ENCODE measurements at regions not wholly inside any gene's neighbourhood (a gene's known extent, or its start where the extent isn't known, plus 50 kb on each side); places are given as distances from the start of the nearest gene placed in this dataset.

DNA sequence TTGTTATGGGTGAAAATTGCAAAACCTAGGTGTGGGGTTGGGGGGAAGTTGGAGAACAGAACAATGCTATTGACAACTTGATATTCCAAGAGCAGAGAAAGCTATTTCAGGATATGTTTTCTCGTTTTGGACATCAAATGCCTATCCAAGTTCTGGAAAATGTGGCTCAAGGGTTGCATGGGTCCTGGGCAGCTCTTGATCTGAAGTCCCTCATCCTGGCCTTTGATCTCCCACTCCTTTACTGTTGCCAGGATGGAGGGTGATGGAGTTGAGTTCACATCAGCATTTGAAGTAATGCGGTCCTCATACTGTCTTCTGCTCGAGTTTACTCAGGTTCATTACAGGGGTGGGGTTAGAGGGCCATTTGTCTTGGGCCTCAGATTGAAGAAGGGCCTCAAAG lies 76.9 kb upstream of the RPS23 start:
- H3K36me3 ChIP-seq (replicated peaks in 1 of 2; ENCODE audit: insufficient read depth in 1 of 2, low read depth in 2 of 2), result no peaks in the 10 kb centered on the region
- DNase-seq (no peak), ATAC-seq (no peak)
- intact Hi-C loops (cut with DNase I), result no loop called here
- no peaks in the 10 kb centered on the region for H3K27me3 ChIP-seq
- H3K4me3 ChIP-seq, result no peak overlapping the region
- no peaks in the 10 kb centered on the region for H3K9me3 ChIP-seq
- 59 to 82% methylated on average over 3 of the region's 3 CpGs for WGBS, 2 donors
- H3K4me1 ChIP-seq, result no peaks in the 10 kb centered on the region
- no peak for TF ChIP-seq POLR2A (IDR thresholded peaks at IDR 0.05)
- H3K27ac ChIP-seq, result no peak overlapping the region

- DNase-seq, result no peak
- 83 to 93% methylated on average over 2 of the region's 2 CpGs for WGBS, 2 donors
- no peak for ATAC-seq
- intact Hi-C loops (cut with DNase I), result no loop called here
- Histone ChIP-seq H3K36me3 (replicated peaks in 1 of 2; ENCODE audit: insufficient read depth in 1 of 2, low read depth in 2 of 2) (no peaks in the 10 kb centered on the region), H3K4me3 (no peak overlapping the region), H3K27ac (no peak overlapping the region), H3K4me1 (no peaks in the 10 kb centered on the region), H3K27me3 (no peaks in the 10 kb centered on the region), H3K9me3 (no peaks in the 10 kb centered on the region)
- no peak for TF ChIP-seq POLR2A (IDR thresholded peaks at IDR 0.05)
- TF ChIP-seq, protein P1, sequence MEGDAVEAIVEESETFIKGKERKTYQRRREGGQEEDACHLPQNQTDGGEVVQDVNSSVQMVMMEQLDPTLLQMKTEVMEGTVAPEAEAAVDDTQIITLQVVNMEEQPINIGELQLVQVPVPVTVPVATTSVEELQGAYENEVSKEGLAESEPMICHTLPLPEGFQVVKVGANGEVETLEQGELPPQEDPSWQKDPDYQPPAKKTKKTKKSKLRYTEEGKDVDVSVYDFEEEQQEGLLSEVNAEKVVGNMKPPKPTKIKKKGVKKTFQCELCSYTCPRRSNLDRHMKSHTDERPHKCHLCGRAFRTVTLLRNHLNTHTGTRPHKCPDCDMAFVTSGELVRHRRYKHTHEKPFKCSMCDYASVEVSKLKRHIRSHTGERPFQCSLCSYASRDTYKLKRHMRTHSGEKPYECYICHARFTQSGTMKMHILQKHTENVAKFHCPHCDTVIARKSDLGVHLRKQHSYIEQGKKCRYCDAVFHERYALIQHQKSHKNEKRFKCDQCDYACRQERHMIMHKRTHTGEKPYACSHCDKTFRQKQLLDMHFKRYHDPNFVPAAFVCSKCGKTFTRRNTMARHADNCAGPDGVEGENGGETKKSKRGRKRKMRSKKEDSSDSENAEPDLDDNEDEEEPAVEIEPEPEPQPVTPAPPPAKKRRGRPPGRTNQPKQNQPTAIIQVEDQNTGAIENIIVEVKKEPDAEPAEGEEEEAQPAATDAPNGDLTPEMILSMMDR (IDR thresholded peaks at IDR 0.05), result no peak
These were observed 76.4 kb upstream of the RPS23 start for GRCh38 chr5:82354543-82354942.

- Histone ChIP-seq H3K4me3 (no peak overlapping the region), H3K4me1 (no peaks in the 10 kb centered on the region), H3K9me3 (no peaks in the 10 kb centered on the region), H3K36me3 (replicated peaks in 1 of 2; ENCODE audit: insufficient read depth in 1 of 2, low read depth in 2 of 2) (no peaks in the 10 kb centered on the region), H3K27ac (no peak overlapping the region), H3K27me3 (no peaks in the 10 kb centered on the region)
- 94 to 96% methylated on average over 3 of the region's 3 CpGs for WGBS, 2 donors
- intact Hi-C loops (cut with DNase I), result no loop called here
- DNase-seq (no peak), ATAC-seq (no peak)
- TF ChIP-seq, protein P1 (IDR thresholded peaks at IDR 0.05), result no peak
- no peak for TF ChIP-seq POLR2A (IDR thresholded peaks at IDR 0.05)
These were observed 75.4 kb upstream of the RPS23 start for GRCh38 chr5:82353522-82353921.

- intact Hi-C loops (cut with DNase I), result no loop called here
- Histone ChIP-seq H3K36me3 (replicated peaks in 1 of 2; ENCODE audit: insufficient read depth in 1 of 2, low read depth in 2 of 2) (no peaks in the 10 kb centered on the region), H3K4me1 (no peaks in the 10 kb centered on the region), H3K27me3 (no peaks in the 10 kb centered on the region), H3K27ac (no peak overlapping the region), H3K9me3 (no peaks in the 10 kb centered on the region), H3K4me3 (no peak overlapping the region)
- ATAC-seq, result no peak
- TF ChIP-seq, protein P1 (IDR thresholded peaks at IDR 0.05), result no peak
- TF ChIP-seq POLR2A (IDR thresholded peaks at IDR 0.05), result no peak
- DNase-seq, result no peak
- WGBS, 2 donors, result 54 to 56% methylated on average over 7 of the region's 7 CpGs
These were observed 74.1 kb upstream of the RPS23 start for GRCh38 chr5:82352146-82352791.

DNA sequence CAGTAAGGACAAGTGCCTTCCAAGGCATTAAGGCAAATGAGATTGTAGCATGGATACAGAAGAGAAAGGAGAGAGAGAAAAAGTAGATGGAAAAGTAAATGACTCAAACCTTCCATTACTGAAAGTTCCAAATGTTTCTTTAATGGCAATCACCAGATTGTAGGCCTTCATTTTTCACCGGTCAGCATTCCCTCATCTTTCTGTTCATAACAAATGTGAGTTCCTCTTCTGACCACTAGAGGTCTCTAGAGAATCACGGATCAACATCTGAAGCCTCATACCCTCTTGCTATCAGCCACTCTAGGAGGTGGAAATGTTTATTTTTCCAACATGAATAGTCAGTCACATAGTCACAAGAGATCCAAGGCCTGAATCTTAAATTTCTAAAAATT lies 73.6 kb upstream of the RPS23 start:
- intact Hi-C loops (cut with DNase I), result no loop called here
- ATAC-seq, result peak; percentile 87
- no peak for TF ChIP-seq POLR2A (IDR thresholded peaks at IDR 0.05)
- TF ChIP-seq, protein P1 (IDR thresholded peaks at IDR 0.05), result peak; percentile 41 to 92 (median 82)
- Histone ChIP-seq H3K36me3 (replicated peaks in 1 of 2; ENCODE audit: insufficient read depth in 1 of 2, low read depth in 2 of 2) (no peaks in the 10 kb centered on the region), H3K4me3 (no peak overlapping the region), H3K9me3 (no peaks in the 10 kb centered on the region), H3K27ac (no peak overlapping the region), H3K27me3 (no peaks in the 10 kb centered on the region), H3K4me1 (no peaks in the 10 kb centered on the region)
- 0 to 1% methylated on average over 2 of the region's 2 CpGs for WGBS, 2 donors
- DNase-seq, result peak in 1 of 4 donors; percentile 23

Measured in body of pancreas (tissue), 4 donors.